GM10266 (cell line): ENCODE measurements at regions not wholly inside any gene's neighbourhood (a gene's known extent, or its start where the extent isn't known, plus 50 kb on each side); places are given as distances from the start of the nearest gene placed in this dataset.
"Not testable (repeated sequence)": the region's sequence is repeated elsewhere in the genome, so short reads cannot be mapped to it uniquely, and the experiment has no call there.

Experiments
- DNase-seq: peaks from one replicate; pipeline ENCODE4 v3.0.0; 2012; ENCODE audit errors: extremely low spot score
- CTCF ChIP-seq: IDR thresholded peaks from 2 replicates; pipeline ENCODE4 v1.5.1; 2012; ENCODE audit warnings: mild to moderate bottlenecking, low read depth; ENCODE audit not compliant: control insufficient read depth, insufficient read depth; ENCODE audit errors: missing control alignments

DNA sequence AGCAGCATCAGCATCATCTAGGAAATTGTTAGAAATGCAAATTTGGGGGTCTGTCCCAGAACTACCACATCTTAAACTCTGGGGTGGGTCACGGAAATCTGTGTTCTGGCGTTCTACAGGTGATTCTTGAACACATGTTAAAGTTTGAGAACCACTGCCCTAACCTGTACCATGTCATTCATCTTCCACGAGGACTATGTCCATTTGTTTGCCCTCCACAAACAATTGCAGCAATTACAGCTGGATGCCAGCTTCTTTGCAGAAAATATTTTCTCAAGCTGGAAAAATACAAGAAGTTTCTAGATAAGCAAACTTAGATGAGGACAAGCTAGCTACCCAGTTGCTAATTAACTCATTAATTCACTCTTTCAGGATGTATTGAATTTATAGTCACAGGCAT, 54.1 kb downstream of the MAFB start:
- no peak for DNase-seq
- TF ChIP-seq CTCF = no peak

GRCh38 chr20:40633123-40633850, 55.7 kb downstream of the MAFB start:
- no peak for TF ChIP-seq CTCF

GRCh38 chr20:40632346-40632976, 56.6 kb downstream of the MAFB start:
- no peak for TF ChIP-seq CTCF
- no peak for DNase-seq

More at GRCh38 chr20:40633123-40633850, 55.7 kb downstream of the MAFB start:
- no peak for DNase-seq

DNA sequence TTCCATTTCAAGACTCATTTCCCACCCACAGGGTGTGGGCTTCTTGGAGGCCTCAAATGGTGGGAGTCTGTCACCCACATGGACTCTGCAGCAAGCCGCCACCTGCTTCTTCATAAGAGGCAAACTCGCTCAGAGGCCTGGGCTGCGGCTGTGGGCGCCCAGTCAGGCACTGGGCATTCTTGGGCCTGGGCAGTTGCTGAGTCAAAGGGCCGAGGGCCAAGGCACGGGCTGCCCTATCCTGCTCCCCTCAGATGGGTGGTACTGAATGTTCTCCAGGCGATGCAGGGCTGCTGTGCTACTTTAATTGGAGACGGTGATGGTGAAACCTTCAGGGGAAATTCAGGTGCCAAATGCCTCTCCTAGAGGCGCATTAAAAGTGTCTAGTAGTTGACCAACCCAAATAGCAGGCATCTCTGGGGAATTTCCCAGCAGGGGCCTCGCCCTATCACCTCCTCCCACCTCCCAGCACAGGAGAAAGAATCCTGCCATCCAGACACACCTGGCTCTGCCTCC, 57.9 kb downstream of the MAFB start:
- TF ChIP-seq CTCF = no peak
- DNase-seq = no peak

DNA sequence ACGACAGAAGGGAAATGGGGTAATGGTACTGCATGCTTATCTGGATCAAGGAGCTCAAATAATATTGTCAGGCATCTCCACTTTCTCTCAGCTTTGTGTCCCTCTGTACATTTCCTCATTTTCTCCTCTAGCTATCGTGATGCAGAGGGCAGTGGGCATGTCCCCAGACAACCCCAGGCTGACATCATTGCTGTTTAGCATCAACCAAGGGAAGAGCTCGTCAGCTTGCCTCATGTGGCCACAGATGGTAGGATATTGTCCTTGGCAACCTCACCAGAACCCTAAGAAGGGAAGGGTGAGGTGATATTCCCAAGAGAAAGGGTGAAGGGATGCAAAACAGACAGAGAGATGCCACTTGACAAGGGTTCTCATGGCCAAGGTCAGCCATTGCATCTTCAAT, 58.3 kb downstream of the MAFB start:
- no peak for DNase-seq
- TF ChIP-seq CTCF = no peak

DNA sequence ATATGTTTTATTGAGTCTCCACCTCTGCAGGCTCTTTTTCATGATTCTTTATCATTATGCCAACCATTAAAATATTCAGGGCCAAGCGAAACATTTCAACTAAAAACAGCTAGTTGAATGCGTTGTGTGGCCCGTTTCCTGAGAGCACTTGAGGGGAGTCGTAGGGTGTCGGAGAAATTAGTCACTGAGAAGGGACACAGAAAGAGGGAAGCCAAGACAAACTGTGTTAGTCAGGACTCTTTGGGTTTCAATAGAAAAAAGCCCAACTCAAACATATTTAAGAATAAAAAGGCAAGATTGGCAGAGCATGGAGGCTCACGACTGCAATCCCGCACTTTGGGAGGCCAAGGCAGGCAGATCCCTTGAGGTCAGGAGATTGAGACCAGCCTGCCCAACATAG, 58.9 kb downstream of the MAFB start:
- DNase-seq = no peak
- no peak for TF ChIP-seq CTCF

DNA sequence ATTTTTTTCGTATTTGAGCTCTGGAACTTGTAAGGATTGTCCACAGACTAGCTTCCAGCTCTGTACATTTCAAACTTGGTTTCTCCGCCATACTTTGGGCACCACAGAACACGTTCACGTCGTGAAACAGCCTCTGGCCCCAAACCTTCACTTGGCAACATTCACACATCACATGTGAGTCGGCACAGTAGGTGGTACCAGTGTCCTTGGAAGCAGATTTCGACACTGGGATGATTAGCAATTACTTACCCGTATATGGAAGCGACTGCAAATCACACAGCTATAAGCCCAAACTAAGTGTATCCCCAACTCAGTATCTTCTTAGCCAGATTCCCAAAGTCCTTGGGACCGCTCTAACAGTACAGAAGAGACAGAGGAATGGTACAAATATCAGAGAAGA, 60.2 kb downstream of the MAFB start:
- DNase-seq = no peak
- no peak for TF ChIP-seq CTCF

GRCh38 chr20:40619053-40619452, 70.0 kb downstream of the MAFB start:
- not testable (repeated sequence) for DNase-seq
